Fibroblast of villous mesenchyme (primary cell): ENCODE measurements at regions not wholly inside any gene's neighbourhood (a gene's known extent, or its start where the extent isn't known, plus 50 kb on each side); places are given as distances from the start of the nearest gene placed in this dataset.

ENCODE experiments used
- DNase-seq: peaks from one replicate; pipeline ENCODE4 v3.0.0-alpha.2; 2010; ENCODE audit warnings: low read depth
- H3K4me3 ChIP-seq: 2 replicates; pipeline ENCODE4 v1.5.1; 2011; ENCODE audit warnings: low read depth, mild to moderate bottlenecking, low read length
- TF ChIP-seq, protein P1 (sequence below): IDR thresholded peaks from 2 replicates; pipeline ENCODE4 v1.5.1; 2012; ENCODE audit warnings: low read depth, mild to moderate bottlenecking, low read length; ENCODE audit not compliant: insufficient read depth

DNA sequence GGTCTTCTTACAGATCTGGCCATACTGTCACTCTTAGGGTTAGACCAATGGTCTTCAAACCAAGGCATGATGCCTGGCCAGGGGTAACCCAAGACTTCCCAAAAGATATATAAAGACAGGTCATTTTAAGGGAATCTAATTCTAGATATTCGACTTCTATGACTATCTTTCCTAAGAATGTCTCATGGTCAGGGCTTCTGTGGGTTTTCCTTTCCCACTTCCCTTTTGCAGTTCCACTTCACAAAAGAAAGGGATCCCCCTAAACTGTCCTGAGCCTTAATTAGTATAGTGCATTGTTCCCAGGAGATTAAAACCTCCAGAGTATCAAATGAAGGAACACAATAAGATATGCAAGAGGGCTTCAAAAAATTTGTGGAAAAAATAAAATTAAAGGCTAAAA lies 223.6 kb upstream of the SIX2 start:
- TF ChIP-seq, protein P1, sequence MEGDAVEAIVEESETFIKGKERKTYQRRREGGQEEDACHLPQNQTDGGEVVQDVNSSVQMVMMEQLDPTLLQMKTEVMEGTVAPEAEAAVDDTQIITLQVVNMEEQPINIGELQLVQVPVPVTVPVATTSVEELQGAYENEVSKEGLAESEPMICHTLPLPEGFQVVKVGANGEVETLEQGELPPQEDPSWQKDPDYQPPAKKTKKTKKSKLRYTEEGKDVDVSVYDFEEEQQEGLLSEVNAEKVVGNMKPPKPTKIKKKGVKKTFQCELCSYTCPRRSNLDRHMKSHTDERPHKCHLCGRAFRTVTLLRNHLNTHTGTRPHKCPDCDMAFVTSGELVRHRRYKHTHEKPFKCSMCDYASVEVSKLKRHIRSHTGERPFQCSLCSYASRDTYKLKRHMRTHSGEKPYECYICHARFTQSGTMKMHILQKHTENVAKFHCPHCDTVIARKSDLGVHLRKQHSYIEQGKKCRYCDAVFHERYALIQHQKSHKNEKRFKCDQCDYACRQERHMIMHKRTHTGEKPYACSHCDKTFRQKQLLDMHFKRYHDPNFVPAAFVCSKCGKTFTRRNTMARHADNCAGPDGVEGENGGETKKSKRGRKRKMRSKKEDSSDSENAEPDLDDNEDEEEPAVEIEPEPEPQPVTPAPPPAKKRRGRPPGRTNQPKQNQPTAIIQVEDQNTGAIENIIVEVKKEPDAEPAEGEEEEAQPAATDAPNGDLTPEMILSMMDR = no peak
- H3K4me3 ChIP-seq = no peak overlapping the region
- DNase-seq = no peak

DNA sequence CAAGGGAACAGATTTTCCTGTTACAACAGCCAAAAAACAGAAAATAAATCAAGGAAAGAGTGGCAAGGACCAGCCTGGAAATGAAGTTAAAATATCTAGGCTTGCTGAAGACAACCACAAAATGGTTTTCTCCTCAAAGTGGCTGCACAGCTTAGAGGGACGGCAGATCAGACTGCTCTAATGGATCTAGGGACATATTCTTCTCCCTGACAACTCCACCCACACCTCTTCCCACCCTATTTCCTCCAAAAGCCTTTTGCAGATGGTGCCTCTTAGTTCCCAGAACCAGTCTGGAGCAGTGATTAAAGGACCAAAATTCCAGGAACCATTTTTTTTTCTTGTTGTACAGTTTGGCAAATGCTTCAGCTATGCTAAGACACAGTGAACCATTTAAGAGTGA lies 220.2 kb upstream of the SIX2 start:
- TF ChIP-seq, protein P1 = no peak
- no peak overlapping the region for H3K4me3 ChIP-seq

GRCh38 chr2:45227347-45227746 lies 218.1 kb upstream of the SIX2 start:
- no peak overlapping the region for H3K4me3 ChIP-seq
- TF ChIP-seq, protein P1 = no peak
- no peak for DNase-seq

More for the DNA sequence above, 220.2 kb upstream of the SIX2 start:
- DNase-seq = no peak

GRCh38 chr2:45224993-45225380 lies 215.7 kb upstream of the SIX2 start:
- TF ChIP-seq, protein P1 = no peak
- H3K4me3 ChIP-seq = no peak overlapping the region
- DNase-seq = no peak

GRCh38 chr2:45224321-45224992 lies 215.2 kb upstream of the SIX2 start:
- TF ChIP-seq, protein P1 = no peak
- no peak for DNase-seq

GRCh38 chr2:45223531-45223930 lies 214.3 kb upstream of the SIX2 start:
- DNase-seq = no peak
- TF ChIP-seq, protein P1 = no peak
- H3K4me3 ChIP-seq = no peak overlapping the region

More at GRCh38 chr2:45224321-45224992, 215.2 kb upstream of the SIX2 start:
- no peak overlapping the region for H3K4me3 ChIP-seq

DNA sequence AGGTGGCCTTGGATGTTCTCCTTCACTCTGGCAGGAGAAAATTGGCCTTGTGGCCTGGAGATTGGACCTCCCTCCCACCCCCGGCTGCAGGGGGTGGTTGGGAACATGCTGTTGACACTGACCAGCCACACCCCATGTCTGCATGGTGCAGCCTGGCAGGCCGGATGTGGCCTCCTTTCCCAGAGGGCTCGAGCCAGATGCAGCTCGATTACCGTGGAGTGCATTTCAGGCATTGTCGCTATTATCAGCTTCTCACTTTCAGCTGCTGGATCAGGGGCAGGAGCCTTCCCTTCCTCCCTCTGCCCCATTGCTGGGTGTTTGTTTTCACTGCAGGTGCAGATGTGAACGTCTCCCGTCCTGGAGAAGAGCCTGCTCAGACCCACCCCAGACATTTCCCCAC lies 211.0 kb upstream of the SIX2 start:
- no peak overlapping the region for H3K4me3 ChIP-seq
- no peak for DNase-seq
- TF ChIP-seq, protein P1 = no peak
